ENCODE measurements at regions not wholly inside any gene's neighbourhood (a gene's known extent, or its start where the extent isn't known, plus 50 kb on each side); places are given as distances from the start of the nearest gene placed in this dataset.

GRCh38 chrX:40172401-40173142 lies 74.8 kb upstream of the BCOR start:
- no peak for TF ChIP-seq ZNF549 (CRISPR knock-in tag; IDR thresholded peaks at IDR 0.05)
- no peak for TF ChIP-seq RARG (CRISPR knock-in tag; IDR thresholded peaks at IDR 0.05; ENCODE audit: low read depth)
- TF ChIP-seq ELF1 (CRISPR knock-in tag; IDR thresholded peaks at IDR 0.05) = no peak
- TF ChIP-seq TAF1 (CRISPR knock-in tag; IDR thresholded peaks at IDR 0.05) = no peak
- TF ChIP-seq, protein P1, sequence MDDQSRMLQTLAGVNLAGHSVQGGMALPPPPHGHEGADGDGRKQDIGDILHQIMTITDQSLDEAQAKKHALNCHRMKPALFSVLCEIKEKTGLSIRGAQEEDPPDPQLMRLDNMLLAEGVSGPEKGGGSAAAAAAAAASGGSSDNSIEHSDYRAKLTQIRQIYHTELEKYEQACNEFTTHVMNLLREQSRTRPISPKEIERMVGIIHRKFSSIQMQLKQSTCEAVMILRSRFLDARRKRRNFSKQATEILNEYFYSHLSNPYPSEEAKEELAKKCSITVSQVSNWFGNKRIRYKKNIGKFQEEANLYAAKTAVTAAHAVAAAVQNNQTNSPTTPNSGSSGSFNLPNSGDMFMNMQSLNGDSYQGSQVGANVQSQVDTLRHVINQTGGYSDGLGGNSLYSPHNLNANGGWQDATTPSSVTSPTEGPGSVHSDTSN (CRISPR knock-in tag; IDR thresholded peaks at IDR 0.05; ENCODE audit: borderline replicate concordance) = no peak
- TF ChIP-seq, protein P2, sequence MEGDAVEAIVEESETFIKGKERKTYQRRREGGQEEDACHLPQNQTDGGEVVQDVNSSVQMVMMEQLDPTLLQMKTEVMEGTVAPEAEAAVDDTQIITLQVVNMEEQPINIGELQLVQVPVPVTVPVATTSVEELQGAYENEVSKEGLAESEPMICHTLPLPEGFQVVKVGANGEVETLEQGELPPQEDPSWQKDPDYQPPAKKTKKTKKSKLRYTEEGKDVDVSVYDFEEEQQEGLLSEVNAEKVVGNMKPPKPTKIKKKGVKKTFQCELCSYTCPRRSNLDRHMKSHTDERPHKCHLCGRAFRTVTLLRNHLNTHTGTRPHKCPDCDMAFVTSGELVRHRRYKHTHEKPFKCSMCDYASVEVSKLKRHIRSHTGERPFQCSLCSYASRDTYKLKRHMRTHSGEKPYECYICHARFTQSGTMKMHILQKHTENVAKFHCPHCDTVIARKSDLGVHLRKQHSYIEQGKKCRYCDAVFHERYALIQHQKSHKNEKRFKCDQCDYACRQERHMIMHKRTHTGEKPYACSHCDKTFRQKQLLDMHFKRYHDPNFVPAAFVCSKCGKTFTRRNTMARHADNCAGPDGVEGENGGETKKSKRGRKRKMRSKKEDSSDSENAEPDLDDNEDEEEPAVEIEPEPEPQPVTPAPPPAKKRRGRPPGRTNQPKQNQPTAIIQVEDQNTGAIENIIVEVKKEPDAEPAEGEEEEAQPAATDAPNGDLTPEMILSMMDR (CRISPR knock-in tag; IDR thresholded peaks at IDR 0.05) = no peak
- TF ChIP-seq LCORL (IDR thresholded peaks at IDR 0.05) = no peak
- no peak for TF ChIP-seq LCORL (CRISPR knock-in tag; IDR thresholded peaks at IDR 0.05)
- TF ChIP-seq ZNF431 (CRISPR knock-in tag; IDR thresholded peaks at IDR 0.05; ENCODE audit: borderline replicate concordance, low read depth) = no peak
- no peak for TF ChIP-seq SKIL (CRISPR knock-in tag; IDR thresholded peaks at IDR 0.05; ENCODE audit: borderline replicate concordance)

Measured in HepG2 (cell line).